ENCODE measurements at regions not wholly inside any gene's neighbourhood (a gene's known extent, or its start where the extent isn't known, plus 50 kb on each side); places are given as distances from the start of the nearest gene placed in this dataset.
"Not testable (repeated sequence)": the region's sequence is repeated elsewhere in the genome, so short reads cannot be mapped to it uniquely, and the experiment has no call there.

DNA sequence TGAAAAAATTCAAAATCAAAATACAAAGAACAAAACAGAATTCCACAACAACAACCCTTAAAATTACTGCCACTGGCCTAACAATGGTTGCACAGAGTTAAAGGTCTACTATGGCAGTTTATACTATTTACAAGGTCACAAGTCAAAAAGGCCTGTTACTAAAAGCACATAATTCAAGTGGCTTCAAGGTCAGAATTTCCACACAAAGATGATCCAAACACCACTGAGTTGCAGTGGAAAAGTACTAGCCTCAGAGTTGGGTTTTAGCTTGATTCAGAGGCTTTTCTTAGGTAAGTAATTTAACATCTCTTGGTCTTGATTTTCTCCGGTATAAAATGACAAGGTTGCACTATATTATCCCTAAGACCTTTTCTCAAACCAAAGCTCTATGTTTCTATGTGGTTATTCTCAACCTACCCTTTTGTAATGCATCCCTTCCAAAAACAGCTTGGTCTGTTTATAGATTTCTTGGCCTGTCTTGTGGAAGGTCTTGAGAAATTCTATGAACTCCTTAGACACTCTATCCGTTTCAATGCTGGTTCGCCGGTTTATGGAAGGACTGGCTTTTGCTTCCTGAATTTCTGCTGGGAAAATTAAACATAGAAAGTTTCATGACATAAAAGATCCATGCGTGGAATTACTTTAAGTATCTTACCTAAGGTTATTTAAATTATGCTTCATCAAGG lies 69.5 kb downstream of the MDH2 start:
- peak overlapping the region; percentile 10 to 80 (median 77) for H3K27ac ChIP-seq
- 56 to 68% (median 60%) methylated on average over 5 of the region's 5 CpGs for WGBS, 4 donors
- H3K27me3 ChIP-seq; H3K4me3 ChIP-seq; intact Hi-C loops (cut with DNase I); H3K36me3 ChIP-seq (replicated peaks in 1 of 2); H3K9me3 ChIP-seq (replicated peaks in 1 of 3): not testable (repeated sequence)
- peak in 1 of 7 donors; percentile 30 for DNase-seq
- peaks cover 23 to 26% of the 10 kb centered on the region in 2 donors for H3K4me1 ChIP-seq (replicated peaks in 1 of 2)

DNA sequence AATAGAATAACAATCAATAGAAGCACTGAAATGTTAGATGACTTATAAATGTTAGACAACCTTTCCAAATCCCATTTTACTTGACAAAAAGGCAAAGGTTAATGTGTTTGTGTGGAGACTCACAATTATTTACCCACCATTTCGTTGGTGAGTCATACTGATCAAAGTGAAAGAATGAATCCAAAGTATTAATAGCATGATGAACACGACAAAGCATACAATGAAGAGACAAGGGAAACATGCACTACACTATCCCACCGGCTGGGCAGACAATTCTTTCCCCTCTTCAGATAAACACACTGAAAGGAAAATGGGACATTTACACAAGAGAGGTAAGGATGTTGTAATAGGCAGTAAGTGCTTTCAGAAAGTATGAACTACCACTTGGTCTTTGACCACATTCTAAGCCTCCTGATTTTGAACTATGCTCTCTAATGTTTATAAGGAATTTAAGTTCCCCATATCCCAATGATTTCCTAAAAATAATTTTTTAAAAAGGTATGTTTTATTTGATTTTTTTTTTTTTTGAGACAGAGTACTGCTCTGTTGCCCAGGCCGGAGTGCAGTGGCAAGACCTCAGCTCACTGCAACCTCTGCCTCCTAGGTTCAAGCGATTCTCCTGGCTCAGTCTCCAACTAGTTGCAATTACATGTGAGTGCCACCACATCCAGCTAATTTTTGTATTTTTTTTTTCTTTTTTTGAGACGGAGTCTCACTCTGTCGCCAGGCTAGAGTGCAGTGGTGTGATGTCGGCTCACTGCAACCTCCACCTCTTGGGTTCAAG lies 70.5 kb downstream of the MDH2 start:
- H3K27me3 ChIP-seq; H3K4me3 ChIP-seq; H3K36me3 ChIP-seq (replicated peaks in 1 of 2); H3K9me3 ChIP-seq (replicated peaks in 1 of 3); intact Hi-C loops (cut with DNase I); DNase-seq: not testable (repeated sequence)
- WGBS, 4 donors, result 75 to 81% (median 79%) methylated on average over 8 of the region's 8 CpGs
- H3K4me1 ChIP-seq (replicated peaks in 1 of 2), result peaks cover 23 to 26% of the 10 kb centered on the region in 2 donors
- H3K27ac ChIP-seq, result peak overlapping the region in 3 of 5 donors; percentile 53 to 80 (median 78)

DNA sequence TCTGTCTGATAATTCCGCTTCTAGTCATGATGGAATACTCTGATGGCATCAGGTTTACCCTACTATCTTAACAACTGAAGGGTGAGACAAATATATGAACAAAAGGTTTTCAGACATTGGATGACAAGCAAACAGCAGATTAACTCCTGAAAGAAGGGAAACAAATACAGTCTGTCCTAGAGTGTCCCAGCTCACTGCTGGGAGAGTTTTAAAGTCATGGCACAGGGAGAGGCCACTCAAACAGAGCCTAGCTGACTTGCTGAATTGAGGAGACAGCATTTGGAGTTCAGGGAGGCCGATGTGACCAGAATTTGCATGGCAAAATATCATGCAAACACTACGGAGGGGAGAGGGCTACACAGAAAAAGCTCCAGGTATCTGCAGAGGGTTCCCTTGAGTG lies 73.1 kb downstream of the MDH2 start:
- Histone ChIP-seq H3K4me3 (no peak overlapping the region), H3K9me3 (replicated peaks in 1 of 3) (no peaks in the 10 kb centered on the region), H3K4me1 (replicated peaks in 1 of 2) (peaks cover 23 to 25% of the 10 kb centered on the region in 2 donors), H3K27me3 (no peaks in the 10 kb centered on the region), H3K36me3 (replicated peaks in 1 of 2) (no peaks in the 10 kb centered on the region), H3K27ac (no peak overlapping the region)
- no peak for TF ChIP-seq POLR2A (IDR thresholded peaks at IDR 0.05)
- TF ChIP-seq, protein P1, sequence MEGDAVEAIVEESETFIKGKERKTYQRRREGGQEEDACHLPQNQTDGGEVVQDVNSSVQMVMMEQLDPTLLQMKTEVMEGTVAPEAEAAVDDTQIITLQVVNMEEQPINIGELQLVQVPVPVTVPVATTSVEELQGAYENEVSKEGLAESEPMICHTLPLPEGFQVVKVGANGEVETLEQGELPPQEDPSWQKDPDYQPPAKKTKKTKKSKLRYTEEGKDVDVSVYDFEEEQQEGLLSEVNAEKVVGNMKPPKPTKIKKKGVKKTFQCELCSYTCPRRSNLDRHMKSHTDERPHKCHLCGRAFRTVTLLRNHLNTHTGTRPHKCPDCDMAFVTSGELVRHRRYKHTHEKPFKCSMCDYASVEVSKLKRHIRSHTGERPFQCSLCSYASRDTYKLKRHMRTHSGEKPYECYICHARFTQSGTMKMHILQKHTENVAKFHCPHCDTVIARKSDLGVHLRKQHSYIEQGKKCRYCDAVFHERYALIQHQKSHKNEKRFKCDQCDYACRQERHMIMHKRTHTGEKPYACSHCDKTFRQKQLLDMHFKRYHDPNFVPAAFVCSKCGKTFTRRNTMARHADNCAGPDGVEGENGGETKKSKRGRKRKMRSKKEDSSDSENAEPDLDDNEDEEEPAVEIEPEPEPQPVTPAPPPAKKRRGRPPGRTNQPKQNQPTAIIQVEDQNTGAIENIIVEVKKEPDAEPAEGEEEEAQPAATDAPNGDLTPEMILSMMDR (IDR thresholded peaks at IDR 0.05), result no peak
- intact Hi-C loops (cut with DNase I), result no loop called here
- 73 to 90% (median 78%) methylated on average over 3 of the region's 3 CpGs for WGBS, 4 donors
- DNase-seq, result no peak

DNA sequence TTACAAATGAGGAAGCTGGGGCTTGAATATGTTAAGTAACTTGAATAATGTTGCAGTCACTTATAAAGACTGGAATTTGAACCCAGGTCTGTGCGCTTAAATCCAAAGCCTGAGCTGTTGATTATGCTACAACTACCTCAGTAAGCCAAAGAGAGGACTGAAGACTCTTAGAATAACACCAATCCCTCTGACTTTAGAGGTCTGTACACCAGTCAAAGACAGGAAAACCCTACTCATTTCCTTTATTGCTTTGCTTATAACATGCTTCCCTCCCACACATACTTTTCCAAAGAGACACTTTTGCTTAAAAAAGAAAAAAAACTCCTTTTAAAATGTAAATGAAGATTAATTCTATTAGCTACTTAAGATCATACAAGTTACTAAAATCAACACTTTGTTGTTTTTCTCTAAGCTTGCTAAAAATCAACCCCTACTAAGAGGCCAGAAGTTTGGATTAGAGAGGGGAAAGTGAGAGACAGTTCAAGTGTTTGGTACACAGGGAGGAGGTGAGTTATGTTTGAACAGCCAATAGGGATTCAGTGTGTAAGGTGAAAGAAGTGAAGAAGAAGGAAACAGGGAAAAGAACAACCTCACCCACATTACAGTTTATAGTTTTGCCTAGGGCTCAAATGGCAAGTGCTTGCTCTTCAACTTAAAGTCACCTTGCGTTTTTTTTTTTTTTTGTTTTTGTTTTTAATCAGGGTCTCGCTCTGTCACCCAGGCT lies 74.8 kb downstream of the MDH2 start:
- H3K27me3 ChIP-seq, result no peaks in the 10 kb centered on the region
- H3K36me3 ChIP-seq (replicated peaks in 1 of 2), result no peaks in the 10 kb centered on the region
- peaks cover 8 to 9% of the 10 kb centered on the region in 2 donors for H3K4me1 ChIP-seq (replicated peaks in 1 of 2)
- DNase-seq, result no peak
- H3K27ac ChIP-seq, result no peak overlapping the region
- no peak for TF ChIP-seq POLR2A (IDR thresholded peaks at IDR 0.05)
- TF ChIP-seq, protein P1 (IDR thresholded peaks at IDR 0.05), result no peak
- no peaks in the 10 kb centered on the region for H3K9me3 ChIP-seq (replicated peaks in 1 of 3)
- intact Hi-C loops (cut with DNase I), result no loop called here
- WGBS, 4 donors, result 82 to 96% (median 87%) methylated on average over 3 of the region's 3 CpGs
- H3K4me3 ChIP-seq, result no peak overlapping the region

DNA sequence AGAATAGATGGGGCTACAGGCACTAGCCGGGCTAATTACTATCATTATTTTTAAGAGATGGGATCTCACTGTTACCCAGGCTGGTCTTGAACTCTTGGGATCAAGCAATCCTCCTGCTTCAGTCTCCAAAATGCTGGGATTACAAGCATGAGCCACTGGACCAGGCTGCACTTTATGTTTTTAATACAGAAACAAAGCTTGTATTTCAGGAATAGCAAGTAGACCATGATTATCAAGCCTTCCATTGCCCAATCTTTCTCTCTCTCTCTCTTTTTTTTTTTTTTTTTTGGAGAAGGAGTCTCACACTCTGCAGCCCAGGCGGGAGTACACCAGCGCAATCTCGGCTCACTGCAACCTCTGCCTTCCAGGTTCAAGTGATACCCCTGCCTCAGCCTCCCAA lies 75.4 kb downstream of the MDH2 start:
- intact Hi-C loops (cut with DNase I), result no loop called here
- WGBS, 4 donors, result 91 to 96% (median 94%) methylated on average over 4 of the region's 4 CpGs
- Histone ChIP-seq H3K36me3 (replicated peaks in 1 of 2) (no peaks in the 10 kb centered on the region), H3K27me3 (no peaks in the 10 kb centered on the region), H3K27ac (no peak overlapping the region), H3K9me3 (replicated peaks in 1 of 3) (no peaks in the 10 kb centered on the region), H3K4me3 (no peak overlapping the region), H3K4me1 (replicated peaks in 1 of 2) (peaks cover 2% of the 10 kb centered on the region in 2 donors)
- TF ChIP-seq, protein P1 (IDR thresholded peaks at IDR 0.05), result no peak
- no peak for TF ChIP-seq POLR2A (IDR thresholded peaks at IDR 0.05)
- DNase-seq, result no peak

Data from adrenal gland (tissue), 9 donors.